NCI-H524 treated with DMSO at 0.1 percent for 48 hours (cell line): ENCODE measurements at regions not wholly inside any gene's neighbourhood (a gene's known extent, or its start where the extent isn't known, plus 50 kb on each side); places are given as distances from the start of the nearest gene placed in this dataset.

Experiments
- DNase-seq: peaks from one replicate; lab custom pipeline; 2025; lab: John Stamatoyannopoulos, UW

GRCh38 chr13:105921711-105922110 is 613.8 kb downstream of the EFNB2 start:
- DNase-seq: no peak

DNA sequence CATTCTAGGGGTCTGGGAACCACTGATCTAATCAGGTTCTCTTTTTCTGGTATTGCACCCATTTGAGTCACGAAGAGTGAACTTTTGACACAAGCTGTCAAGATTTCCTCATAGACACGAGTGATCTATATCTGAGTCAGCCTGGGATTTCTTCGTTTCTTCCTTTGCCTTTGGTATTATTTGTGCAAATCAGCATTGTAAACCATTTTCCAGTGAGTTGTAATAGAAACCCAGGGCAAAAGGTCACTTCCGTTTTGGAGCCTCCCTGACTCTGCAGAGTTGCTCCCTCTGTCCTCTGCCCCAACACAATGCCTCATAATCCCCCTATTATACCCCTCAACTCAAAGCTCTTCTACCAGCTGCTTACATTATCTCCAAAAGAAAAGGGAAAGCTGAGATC is 615.1 kb downstream of the EFNB2 start:
- DNase-seq: no peak

GRCh38 chr13:105918842-105919741 is 616.4 kb downstream of the EFNB2 start:
- no peak for DNase-seq

- no peak for DNase-seq
These were observed 620.2 kb downstream of the EFNB2 start for GRCh38 chr13:105915146-105915850.

DNA sequence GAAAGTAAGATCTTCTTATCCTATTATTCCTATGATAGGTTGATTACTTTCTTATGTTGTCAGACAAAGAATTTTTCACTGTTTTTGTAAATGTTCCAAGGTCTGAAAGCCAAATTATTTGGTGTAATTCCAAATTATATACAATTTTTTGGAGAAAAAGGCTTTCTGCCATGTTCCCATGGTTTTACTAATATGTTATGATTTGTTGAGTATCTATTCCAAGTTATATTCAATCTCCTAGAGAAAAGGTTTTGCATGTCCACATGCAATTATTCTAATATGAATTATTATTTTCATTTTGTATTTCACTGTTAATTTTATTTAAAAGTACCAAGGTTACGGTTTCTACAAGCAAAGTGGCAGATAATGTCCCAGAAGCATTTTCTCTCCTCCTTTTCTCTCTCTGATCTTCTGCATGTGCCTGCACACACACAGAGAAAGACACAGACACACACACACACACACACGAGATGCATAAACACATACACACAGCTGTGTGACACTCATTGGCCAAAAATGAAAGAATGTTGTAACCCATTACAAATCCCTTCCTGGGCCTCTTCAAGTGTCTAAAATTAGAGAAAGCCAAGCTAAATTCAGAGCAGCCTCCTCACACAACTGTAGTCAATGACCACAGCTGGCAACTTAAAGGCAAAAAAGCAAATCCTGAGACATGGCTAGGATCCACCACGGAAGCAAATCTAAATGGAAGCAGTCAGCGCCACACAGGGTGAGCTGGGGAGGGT is 621.0 kb downstream of the EFNB2 start:
- DNase-seq: no peak

DNA sequence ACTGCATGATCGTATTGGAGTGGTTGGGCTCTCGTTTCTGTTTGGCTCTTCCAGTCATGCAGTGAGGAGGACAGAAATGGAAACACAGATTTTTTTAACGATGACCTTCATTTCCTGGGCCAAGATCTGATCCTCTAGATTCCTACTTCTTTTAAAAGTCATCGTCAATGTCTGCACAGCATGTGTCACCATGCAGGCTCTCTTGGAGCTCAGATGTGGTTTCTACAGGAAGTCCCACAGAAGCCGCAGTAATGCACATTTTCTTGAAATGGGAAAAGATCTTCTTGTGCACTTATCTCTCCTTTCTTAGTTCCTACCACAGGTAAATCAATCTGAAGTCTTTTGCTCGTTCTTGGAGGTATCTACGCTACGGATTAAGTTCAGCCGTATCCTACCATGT is 626.9 kb downstream of the EFNB2 start:
- no peak for DNase-seq

GRCh38 chr13:105907319-105908019 is 628.0 kb downstream of the EFNB2 start:
- DNase-seq: no peak

- DNase-seq: no peak
These were observed 628.7 kb downstream of the EFNB2 start for GRCh38 chr13:105906746-105907145.

DNA sequence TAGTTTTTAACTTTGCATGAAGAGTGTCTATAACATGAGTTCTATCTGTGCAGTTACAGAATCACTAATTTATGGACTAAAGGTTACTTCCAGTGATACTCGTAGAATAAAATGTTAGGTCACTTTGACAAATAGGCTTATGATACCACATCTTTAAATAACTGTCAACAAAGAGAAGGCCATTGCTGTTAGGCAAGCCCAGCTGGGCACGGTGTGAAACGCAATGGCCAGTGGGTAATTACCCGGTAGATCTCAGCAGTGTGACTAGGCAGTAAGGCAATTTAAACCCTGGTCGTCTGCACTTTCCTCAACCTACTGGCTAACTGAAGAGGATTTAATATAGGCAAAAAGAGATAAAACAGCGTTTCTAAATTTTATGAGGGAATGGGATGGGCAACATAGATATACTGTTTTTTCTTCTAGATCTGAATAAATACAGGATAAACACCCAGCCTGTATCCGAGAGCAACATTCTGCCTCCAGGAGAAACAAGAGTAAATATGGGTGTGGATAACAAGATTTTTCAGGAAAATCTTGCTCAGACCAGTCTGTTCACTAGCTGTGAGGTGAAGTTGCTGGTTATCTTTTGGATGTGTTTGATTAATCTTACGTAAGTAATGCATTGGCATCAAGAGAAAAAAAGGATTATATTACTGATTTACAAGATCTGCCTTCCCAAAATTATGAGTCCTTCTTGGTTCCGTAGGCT is 631.3 kb downstream of the EFNB2 start:
- no peak for DNase-seq

DNA sequence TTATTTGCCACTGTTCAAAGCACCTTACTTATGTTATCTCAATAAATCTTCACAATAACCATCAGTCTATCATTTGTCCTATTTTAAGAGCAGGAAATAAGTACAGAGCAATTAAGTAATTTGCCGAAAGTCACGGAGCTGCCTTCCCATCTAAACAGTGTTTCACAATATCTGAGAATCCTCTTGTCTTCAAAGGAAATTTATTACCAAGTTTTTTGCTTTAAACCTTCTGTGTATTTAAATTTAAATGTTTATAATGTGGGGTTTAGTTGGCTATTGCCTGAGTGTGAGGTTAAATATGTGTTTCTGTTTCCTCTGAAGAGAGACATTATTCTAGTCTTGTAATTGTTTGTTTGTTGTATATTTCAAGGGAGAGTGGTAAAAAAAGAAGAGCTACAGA is 633.1 kb downstream of the EFNB2 start:
- DNase-seq: no peak

DNA sequence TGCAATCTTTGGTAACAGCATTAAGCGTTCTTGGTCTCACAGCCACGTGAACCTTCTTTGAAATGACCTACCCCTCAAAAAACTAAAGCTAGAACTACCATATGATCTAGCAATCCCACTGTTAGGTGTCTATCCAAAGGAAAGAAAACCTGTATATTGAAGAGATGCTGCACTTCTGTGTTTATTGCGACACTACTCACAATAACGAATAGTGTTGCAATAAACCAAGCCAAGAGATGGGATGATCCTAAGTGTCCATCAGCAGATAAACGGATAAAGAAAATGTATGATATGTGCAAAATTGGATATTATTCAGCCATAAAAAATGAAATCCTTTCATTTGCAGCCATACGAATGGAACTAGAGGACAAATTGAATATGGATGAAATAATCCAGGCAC is 637.9 kb downstream of the EFNB2 start:
- DNase-seq: no peak

- no peak for DNase-seq
These were observed 640.8 kb downstream of the EFNB2 start for GRCh38 chr13:105894697-105895096.

- no peak for DNase-seq
These were observed 645.0 kb downstream of the EFNB2 start for GRCh38 chr13:105890509-105890908.

DNA sequence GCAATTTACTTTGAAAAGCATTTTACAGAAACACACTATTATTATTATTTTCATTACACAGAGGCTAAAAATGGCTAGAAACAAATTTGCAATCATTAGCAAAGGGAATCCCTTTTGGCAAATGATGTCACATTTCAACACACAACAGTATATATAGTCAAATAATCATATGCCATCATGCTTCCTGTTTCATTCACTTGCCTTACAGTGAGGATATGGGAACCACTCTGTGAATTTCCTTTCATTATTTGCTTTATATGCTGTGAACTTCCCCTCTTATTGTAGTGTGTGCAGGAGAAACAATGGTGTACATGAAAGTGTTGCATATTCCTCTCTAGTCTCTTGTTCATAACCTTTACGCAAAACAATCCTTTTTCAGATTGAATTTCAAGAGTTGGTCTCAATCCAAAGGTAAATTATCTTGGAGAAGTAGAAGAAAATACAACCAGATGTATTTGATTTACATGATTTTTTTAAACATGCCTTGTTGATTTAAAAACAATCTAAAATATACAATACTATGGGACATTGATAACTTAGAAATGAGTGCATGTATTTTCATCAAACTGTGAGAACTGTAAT is 657.3 kb downstream of the EFNB2 start:
- no peak for DNase-seq

DNA sequence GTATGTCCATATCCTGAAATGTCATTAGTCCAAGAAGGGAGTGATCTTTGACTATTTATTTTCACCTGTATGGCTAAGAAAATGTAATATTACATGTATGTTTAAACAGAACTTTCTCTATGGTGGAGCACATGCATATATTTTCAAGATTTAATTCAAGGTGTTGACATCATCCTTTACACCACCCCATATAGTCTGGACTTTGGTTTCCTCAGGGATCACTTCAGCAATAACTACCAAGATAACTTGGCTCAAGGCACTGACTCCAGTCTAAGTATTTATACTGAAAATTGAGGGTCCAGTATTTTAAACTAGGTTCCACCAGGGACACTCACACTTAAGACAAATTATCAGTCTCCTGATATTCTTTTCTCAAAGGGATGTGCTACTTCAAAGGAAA is 660.6 kb downstream of the EFNB2 start:
- DNase-seq: no peak

DNA sequence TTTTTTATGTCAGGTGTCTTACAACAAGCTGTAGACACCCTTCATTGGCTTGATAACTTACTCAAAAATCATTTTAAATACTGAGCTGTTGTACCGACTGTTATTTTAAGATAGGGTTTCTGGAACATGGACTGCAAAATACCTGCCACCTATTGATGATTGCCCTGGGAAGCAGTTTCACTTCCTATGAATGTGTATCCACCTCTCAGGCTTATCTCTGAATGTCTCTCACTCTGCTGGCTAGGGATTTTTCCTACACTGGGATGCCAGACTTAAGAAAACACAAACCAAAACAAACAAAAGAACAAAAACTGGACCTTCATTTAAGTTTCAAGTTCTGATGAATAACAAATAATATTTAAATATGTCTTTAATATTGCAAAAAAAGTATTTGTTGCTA is 663.7 kb downstream of the EFNB2 start:
- DNase-seq: no peak

DNA sequence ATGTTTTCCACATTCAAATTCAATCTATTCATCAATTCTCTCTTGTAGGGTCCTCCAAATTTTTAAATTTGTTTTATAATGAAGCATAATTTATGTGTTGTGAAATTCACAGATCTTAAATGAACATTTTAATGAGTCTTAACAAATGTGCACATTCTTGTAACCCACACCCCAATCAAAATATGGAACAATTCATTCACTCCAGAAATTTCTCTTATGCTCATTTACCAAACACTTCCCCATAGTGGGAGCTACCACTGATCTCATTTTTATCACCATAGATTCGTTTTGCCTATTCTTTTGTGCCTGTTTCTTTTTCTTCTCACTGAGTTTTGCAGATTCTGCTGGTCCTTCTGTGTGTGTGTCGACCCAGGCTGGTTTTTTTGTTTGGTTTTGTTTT is 664.1 kb downstream of the EFNB2 start:
- no peak for DNase-seq

DNA sequence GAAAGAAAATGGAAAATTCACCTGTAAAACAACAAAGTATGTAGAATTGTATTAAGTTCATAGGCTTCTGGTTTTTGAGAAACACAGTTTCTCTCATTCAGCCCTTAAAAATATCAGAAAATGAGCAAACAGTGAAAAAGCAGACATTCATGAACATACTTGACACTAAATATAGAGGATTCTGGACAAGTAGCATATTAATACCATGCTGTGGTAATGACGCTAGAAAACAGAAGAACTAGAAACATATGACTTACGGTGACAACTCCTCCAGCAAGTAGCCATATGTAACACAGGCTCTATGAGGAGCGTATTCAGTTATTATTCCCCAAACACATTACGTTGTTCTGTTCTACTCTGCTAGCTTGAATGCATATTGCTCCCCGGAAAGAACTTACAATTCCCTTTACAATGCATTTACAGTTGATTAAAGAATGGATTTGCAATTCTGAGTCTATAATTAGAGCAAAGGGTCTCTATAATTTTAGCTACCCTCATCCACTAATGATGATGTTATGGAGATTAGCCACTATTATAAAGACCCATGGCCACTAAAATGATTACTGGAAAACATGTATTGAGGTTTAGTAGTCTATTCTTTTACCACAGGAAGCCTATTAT is 672.1 kb downstream of the EFNB2 start:
- DNase-seq: no peak

GRCh38 chr13:105848494-105848893 is 687.0 kb downstream of the EFNB2 start:
- DNase-seq: no peak

DNA sequence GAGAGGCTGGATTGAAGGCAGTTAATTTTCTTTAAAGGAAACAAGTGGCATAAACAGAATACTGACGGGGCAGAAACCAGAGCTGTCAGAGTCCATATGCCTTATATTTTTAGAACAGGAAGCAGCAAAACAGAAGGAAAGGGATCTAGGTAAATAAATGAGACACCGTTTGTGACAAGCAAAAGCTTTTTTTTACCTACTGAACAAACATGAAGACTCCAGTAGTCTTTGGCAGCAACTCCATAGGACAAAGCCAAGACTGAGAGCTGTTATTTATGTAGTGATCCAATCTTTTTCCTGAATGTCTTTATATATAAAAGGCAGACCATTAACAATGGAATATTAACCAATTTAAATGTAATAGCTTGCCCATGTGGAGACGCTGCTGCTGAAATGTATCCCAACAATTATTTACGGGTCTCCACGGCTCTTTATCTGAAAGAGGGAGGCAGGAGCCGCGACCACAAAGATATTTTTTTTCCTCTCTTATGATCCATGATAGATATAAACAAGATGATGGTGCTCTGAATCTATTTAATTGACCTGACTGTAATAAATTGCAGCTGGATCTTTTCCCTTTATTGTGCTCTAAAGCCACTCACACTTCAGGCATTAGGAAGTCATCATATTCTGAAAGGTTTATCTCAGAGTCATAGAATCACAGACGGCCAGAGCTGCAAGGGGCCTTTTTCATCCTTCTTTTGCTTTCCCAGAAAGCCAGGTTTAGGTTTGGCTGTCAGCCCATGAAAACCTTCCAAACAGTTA is 687.8 kb downstream of the EFNB2 start:
- DNase-seq: no peak
